ENCODE measurements at regions not wholly inside any gene's neighbourhood (a gene's known extent, or its start where the extent isn't known, plus 50 kb on each side); places are given as distances from the start of the nearest gene placed in this dataset.
"Not testable (repeated sequence)": the region's sequence is repeated elsewhere in the genome, so short reads cannot be mapped to it uniquely, and the experiment has no call there.

- no peak for DNase-seq
Observed at GRCh38 chr16:65601781-65602180, 479.9 kb upstream of the CDH11 start.

- no peak for DNase-seq
Observed at GRCh38 chr16:65600629-65601028, 478.8 kb upstream of the CDH11 start.

GRCh38 chr16:65600046-65600445, 478.2 kb upstream of the CDH11 start:
- no peak for DNase-seq

- no peak for DNase-seq
Observed at GRCh38 chr16:65598621-65599020, 476.8 kb upstream of the CDH11 start.

- DNase-seq: no peak
Observed at GRCh38 chr16:65583498-65583897, 461.6 kb upstream of the CDH11 start.

- no peak for DNase-seq
Observed at GRCh38 chr16:65579050-65579449, 457.2 kb upstream of the CDH11 start.

- DNase-seq: no peak
Observed at GRCh38 chr16:65576631-65577030, 454.8 kb upstream of the CDH11 start.

GRCh38 chr16:65576139-65576538, 454.3 kb upstream of the CDH11 start:
- DNase-seq: no peak

- no peak for DNase-seq
Observed at GRCh38 chr16:65574326-65574966, 452.6 kb upstream of the CDH11 start.

- peak; percentile 1 for DNase-seq
Observed at GRCh38 chr16:65572156-65572555, 450.3 kb upstream of the CDH11 start.

GRCh38 chr16:65570261-65570660, 448.4 kb upstream of the CDH11 start:
- no peak for DNase-seq

- no peak for DNase-seq
Observed at GRCh38 chr16:65559846-65560245, 438.0 kb upstream of the CDH11 start.

- not testable (repeated sequence) for DNase-seq
Observed at GRCh38 chr16:65549689-65550088, 427.8 kb upstream of the CDH11 start.

- no peak for DNase-seq
Observed at GRCh38 chr16:65548470-65548869, 426.6 kb upstream of the CDH11 start.

- DNase-seq: no peak
Observed at GRCh38 chr16:65547772-65548446, 426.0 kb upstream of the CDH11 start.

GRCh38 chr16:65546353-65546791, 424.5 kb upstream of the CDH11 start:
- DNase-seq: no peak

GRCh38 chr16:65545413-65545956, 423.6 kb upstream of the CDH11 start:
- DNase-seq: no peak

- no peak for DNase-seq
Observed at GRCh38 chr16:65543781-65544740, 422.2 kb upstream of the CDH11 start.

- DNase-seq: no peak
Observed at GRCh38 chr16:65541646-65542045, 419.8 kb upstream of the CDH11 start.

GRCh38 chr16:65540901-65541300, 419.0 kb upstream of the CDH11 start:
- DNase-seq: no peak

GRCh38 chr16:65538976-65539375, 417.1 kb upstream of the CDH11 start:
- no peak for DNase-seq

GRCh38 chr16:65537336-65537735, 415.5 kb upstream of the CDH11 start:
- no peak for DNase-seq

- no peak for DNase-seq
Observed at GRCh38 chr16:65534121-65534528, 412.3 kb upstream of the CDH11 start.
